IPS DF 4.7 (cell line): ENCODE measurements at regions not wholly inside any gene's neighbourhood (a gene's known extent, or its start where the extent isn't known, plus 50 kb on each side); places are given as distances from the start of the nearest gene placed in this dataset.

Experiments used
- DNase-seq: peaks from one replicate; pipeline ENCODE4 v3.0.0-alpha.2; 2013; ENCODE audit warnings: low spot score; ENCODE audit errors: extremely low read depth

- no peak for DNase-seq
These were observed 141.0 kb upstream of the RMST start for GRCh38 chr12:97321621-97322020.

GRCh38 chr12:97322388-97322787 lies 140.2 kb upstream of the RMST start:
- DNase-seq: no peak

GRCh38 chr12:97323154-97323553 lies 139.4 kb upstream of the RMST start:
- DNase-seq: no peak

- DNase-seq: no peak
These were observed 138.1 kb upstream of the RMST start for GRCh38 chr12:97324471-97324870.

- no peak for DNase-seq
These were observed 127.5 kb upstream of the RMST start for GRCh38 chr12:97335115-97335514.

GRCh38 chr12:97336900-97337751 lies 125.5 kb upstream of the RMST start:
- DNase-seq: no peak

- no peak for DNase-seq
These were observed 120.5 kb upstream of the RMST start for GRCh38 chr12:97342130-97342529.

GRCh38 chr12:97347956-97348355 lies 114.6 kb upstream of the RMST start:
- no peak for DNase-seq

- no peak for DNase-seq
These were observed 104.2 kb upstream of the RMST start for GRCh38 chr12:97358361-97358760.

GRCh38 chr12:97359021-97359690 lies 103.4 kb upstream of the RMST start:
- no peak for DNase-seq

GRCh38 chr12:97363693-97364092 lies 98.9 kb upstream of the RMST start:
- DNase-seq: no peak

GRCh38 chr12:97368462-97369163 lies 94.0 kb upstream of the RMST start:
- DNase-seq: no peak

GRCh38 chr12:97375310-97375709 lies 87.3 kb upstream of the RMST start:
- DNase-seq: no peak

GRCh38 chr12:97380440-97380839 lies 82.2 kb upstream of the RMST start:
- DNase-seq: no peak

- DNase-seq: no peak
These were observed 77.5 kb upstream of the RMST start for GRCh38 chr12:97385121-97385520.

- no peak for DNase-seq
These were observed 76.4 kb upstream of the RMST start for GRCh38 chr12:97386133-97386581.

- DNase-seq: no peak
These were observed 74.8 kb upstream of the RMST start for GRCh38 chr12:97387844-97388243.

- DNase-seq: no peak
These were observed 67.9 kb upstream of the RMST start for GRCh38 chr12:97394657-97395056.

- DNase-seq: peak; percentile 64
These were observed 65.6 kb upstream of the RMST start for GRCh38 chr12:97397008-97397407.

GRCh38 chr12:97398704-97399103 lies 63.9 kb upstream of the RMST start:
- DNase-seq: no peak

GRCh38 chr12:97404093-97404492 lies 58.5 kb upstream of the RMST start:
- DNase-seq: no peak

GRCh38 chr12:97404543-97404942 lies 58.1 kb upstream of the RMST start:
- DNase-seq: no peak
